ENCODE measurements at regions not wholly inside any gene's neighbourhood (a gene's known extent, or its start where the extent isn't known, plus 50 kb on each side); places are given as distances from the start of the nearest gene placed in this dataset.

- no peak for FAIRE-seq
- TF ChIP-seq, protein P1, sequence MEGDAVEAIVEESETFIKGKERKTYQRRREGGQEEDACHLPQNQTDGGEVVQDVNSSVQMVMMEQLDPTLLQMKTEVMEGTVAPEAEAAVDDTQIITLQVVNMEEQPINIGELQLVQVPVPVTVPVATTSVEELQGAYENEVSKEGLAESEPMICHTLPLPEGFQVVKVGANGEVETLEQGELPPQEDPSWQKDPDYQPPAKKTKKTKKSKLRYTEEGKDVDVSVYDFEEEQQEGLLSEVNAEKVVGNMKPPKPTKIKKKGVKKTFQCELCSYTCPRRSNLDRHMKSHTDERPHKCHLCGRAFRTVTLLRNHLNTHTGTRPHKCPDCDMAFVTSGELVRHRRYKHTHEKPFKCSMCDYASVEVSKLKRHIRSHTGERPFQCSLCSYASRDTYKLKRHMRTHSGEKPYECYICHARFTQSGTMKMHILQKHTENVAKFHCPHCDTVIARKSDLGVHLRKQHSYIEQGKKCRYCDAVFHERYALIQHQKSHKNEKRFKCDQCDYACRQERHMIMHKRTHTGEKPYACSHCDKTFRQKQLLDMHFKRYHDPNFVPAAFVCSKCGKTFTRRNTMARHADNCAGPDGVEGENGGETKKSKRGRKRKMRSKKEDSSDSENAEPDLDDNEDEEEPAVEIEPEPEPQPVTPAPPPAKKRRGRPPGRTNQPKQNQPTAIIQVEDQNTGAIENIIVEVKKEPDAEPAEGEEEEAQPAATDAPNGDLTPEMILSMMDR (IDR thresholded peaks at IDR 0.05; ENCODE audit: insufficient read depth, missing control alignments): no peak
- no peak for DNase-seq (ENCODE audit: insufficient read length, low spot score)
Observed at GRCh38 chr2:41686156-41686555, 361.7 kb upstream of the PKDCC start.

GRCh38 chr2:41691561-41691960, 356.3 kb upstream of the PKDCC start:
- FAIRE-seq (no peak), DNase-seq (ENCODE audit: insufficient read length, low spot score) (no peak)
- TF ChIP-seq, protein P1 (IDR thresholded peaks at IDR 0.05; ENCODE audit: insufficient read depth, missing control alignments): no peak

DNA sequence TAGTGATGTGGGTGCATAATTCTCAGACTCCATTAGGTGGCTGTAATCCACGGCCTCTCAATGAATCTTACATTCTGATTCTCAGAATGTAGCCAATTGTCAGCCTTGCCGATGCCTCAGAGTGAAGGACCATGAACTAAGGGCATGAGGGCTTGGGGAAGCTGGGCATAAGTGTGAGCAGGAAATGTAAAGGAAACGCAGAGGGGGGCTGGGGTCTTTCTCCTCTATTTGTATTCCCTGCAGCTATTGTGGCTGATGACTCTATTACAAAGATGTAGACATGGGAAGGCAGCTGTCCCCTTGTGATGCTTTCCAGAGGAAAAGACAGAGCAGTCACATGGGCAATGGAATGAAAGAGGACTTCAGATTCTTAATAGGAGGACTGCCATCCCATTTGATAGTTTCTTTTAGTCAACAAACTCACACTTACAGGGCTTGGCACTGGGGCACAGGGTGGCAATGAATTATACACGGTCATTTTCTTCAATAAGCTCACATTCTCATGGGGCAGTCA, 353.2 kb upstream of the PKDCC start:
- TF ChIP-seq, protein P1 (IDR thresholded peaks at IDR 0.05; ENCODE audit: insufficient read depth, missing control alignments): no peak
- FAIRE-seq (no peak), DNase-seq (ENCODE audit: insufficient read length, low spot score) (no peak)

DNA sequence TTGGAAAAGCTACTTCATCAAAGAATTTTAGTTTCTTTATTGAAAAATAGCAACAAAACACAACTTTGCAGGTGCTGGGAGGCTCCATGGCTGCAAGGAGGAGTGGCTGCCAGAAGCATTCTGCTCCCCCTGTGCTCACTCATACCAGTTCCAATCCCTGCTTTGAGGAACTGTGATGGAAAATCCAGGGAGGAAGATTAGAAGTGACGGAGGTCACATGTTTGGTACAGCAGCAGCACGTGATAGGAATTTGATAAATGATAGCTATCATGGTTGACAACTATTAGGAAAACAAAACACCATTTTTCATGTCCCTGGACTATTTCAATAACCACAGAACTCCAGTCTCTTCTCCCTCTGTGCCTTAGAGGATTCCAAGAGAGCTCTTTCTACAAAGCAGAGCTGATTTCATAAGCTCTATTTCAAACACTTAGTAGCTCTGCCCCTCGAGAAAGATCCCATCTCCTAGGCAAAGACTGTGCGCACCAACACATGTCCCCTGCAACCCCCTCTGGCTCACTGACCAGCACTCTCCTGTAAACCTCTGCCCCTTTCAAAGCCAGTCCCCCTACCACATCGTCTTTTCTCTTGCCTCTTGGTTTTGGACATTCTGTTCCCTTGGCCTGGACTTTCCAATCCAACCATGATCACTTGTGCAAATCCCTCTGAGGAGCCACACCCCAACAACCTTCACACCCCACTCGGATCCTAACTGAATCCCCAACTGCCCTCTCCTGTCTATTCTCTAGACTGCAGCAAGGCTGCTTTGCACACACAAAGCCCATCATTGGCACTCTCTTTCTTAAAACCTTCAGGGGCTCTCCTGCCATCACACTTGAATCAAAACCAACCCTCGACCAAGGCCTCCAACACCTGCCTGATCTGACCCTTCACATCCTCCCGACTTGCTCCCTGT, 352.4 kb upstream of the PKDCC start:
- DNase-seq (ENCODE audit: insufficient read length, low spot score) (no peak), FAIRE-seq (no peak)
- TF ChIP-seq, protein P1 (IDR thresholded peaks at IDR 0.05; ENCODE audit: insufficient read depth, missing control alignments): no peak

GRCh38 chr2:41697389-41697788, 350.4 kb upstream of the PKDCC start:
- DNase-seq (ENCODE audit: insufficient read length, low spot score) (no peak), FAIRE-seq (no peak)
- TF ChIP-seq, protein P1 (IDR thresholded peaks at IDR 0.05; ENCODE audit: insufficient read depth, missing control alignments): no peak

DNA sequence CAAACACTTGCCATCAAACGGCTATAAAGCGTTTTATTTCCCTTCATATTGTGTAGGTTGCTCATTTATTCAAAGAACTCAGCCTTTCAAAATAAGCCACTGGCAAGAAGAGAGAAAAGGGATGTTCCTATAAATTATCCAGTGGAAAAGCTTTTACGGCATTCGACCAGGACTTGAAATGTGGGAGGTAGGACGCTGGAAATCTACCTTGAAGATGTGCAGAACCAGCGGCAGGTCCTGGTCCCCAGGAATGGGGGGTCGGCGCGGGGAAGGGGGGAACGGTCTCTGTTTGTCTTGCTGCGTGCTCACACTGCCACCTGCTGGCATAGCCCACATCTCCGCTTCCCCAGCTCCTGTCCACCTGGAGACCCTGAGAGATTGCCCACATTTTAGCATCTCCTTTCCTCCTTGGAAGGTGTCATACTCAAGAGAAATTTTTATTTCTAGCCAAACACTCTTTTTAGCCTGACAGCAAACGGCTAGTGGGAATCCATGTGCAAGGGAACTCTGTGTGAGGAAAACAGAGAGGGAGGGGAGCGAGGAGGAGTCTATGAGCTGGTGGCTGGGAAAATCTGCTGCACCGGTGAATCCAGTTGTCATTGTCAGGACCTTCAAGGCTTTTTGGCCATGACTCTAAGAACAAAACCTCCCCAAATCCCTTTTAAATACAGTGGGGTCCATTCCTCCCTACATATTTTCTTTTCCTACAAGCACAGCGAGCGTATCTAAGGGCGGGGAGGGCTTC, 349.0 kb upstream of the PKDCC start:
- TF ChIP-seq, protein P1 (IDR thresholded peaks at IDR 0.05; ENCODE audit: insufficient read depth, missing control alignments): peak; percentile 78
- DNase-seq (ENCODE audit: insufficient read length, low spot score): no peak
- no peak for FAIRE-seq

Measured in D721Med (cell line).